Natural killer cell treated with Interleukin-12 subunit alpha and Interleukin-12 subunit beta and Interleukin-15 and Interleukin-18, amount 100 ng/mL, for 72 hours (primary cell): ENCODE measurements at regions not wholly inside any gene's neighbourhood (a gene's known extent, or its start where the extent isn't known, plus 50 kb on each side); places are given as distances from the start of the nearest gene placed in this dataset.

Source experiments
- ATAC-seq, 2 donors: fragments of 150-1000 bp; cut with Tn5 transposase in 1 of 2; sonication (Bioruptor Pico), chemical (Tn5 transposase) in 1 of 2; 2 replicates each; pipeline ENCODE4 v1.10.0; 2021
- DNase-seq: peaks from one replicate; pipeline ENCODE4 v3.0.0; 2022; ENCODE audit warnings: low spot score
- H3K27ac Mint-ChIP-seq, 2 donors: 1 replicate in 1 of 2; 2 replicates in 1 of 2; pipeline ENCODE4 v1.8.0; 2022; ENCODE audit warnings: mixed read lengths in 2 of 2, mild to moderate bottlenecking in 1 of 2, moderate library complexity in 1 of 2
- H3K27me3 Mint-ChIP-seq, 2 donors: 1 replicate in 1 of 2; 2 replicates in 1 of 2; pipeline ENCODE4 v1.8.0; 2022; ENCODE audit warnings: mixed read lengths in 2 of 2
- H3K36me3 Mint-ChIP-seq: one replicate; pipeline ENCODE4 v1.8.0; 2022; ENCODE audit warnings: mixed read lengths
- H3K4me1 Mint-ChIP-seq, 2 donors: 1 replicate in 1 of 2; 2 replicates in 1 of 2; pipeline ENCODE4 v1.8.0; 2022; ENCODE audit warnings: low read depth in 2 of 2, mixed read lengths in 2 of 2, mild to moderate bottlenecking in 1 of 2
- H3K4me3 Mint-ChIP-seq: one replicate; pipeline ENCODE4 v1.8.0; 2022; ENCODE audit warnings: mixed read lengths
- H3K9me3 Mint-ChIP-seq: 2 replicates; pipeline ENCODE4 v1.8.0; 2022; ENCODE audit warnings: mixed read lengths

- H3K27me3 Mint-ChIP-seq: peaks cover 7 to 15% of the 10 kb centered on the region in 2 donors
- DNase-seq: no peak
- H3K4me3 Mint-ChIP-seq: no peak overlapping the region
- H3K36me3 Mint-ChIP-seq: no peaks in the 10 kb centered on the region
- peaks cover 11% of the 10 kb centered on the region for H3K9me3 Mint-ChIP-seq
- ATAC-seq: no peak
- H3K27ac Mint-ChIP-seq: no peak overlapping the region
- no peaks in the 10 kb centered on the region for H3K4me1 Mint-ChIP-seq
Observed at GRCh38 chr18:34583895-34584294, 126.2 kb upstream of the DTNA start.

DNA sequence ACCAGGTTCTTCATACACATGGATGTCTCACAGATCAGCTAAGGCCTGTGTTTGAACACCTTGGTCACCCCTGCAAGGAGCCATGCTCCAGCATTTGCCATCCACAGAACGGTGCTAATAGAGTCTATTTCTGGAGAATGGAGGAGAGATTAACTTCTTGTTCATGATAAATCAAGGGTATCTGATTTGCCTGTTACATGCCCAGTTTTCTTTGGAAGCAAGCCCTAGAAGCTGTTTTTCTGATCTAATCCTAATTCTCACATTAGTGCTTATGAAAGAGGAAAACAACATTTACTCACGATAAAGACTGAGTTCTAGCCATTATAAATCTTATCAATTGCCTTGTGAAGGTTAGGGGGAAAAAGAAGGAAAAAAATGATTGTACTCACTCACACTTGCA, 119.6 kb upstream of the DTNA start:
- ATAC-seq (no peak), DNase-seq (no peak)
- no peaks in the 10 kb centered on the region for H3K4me1 Mint-ChIP-seq
- no peaks in the 10 kb centered on the region for H3K36me3 Mint-ChIP-seq
- H3K27me3 Mint-ChIP-seq: peaks cover 0 to 7% of the 10 kb centered on the region in 2 donors
- H3K9me3 Mint-ChIP-seq: peaks cover 3% of the 10 kb centered on the region
- no peak overlapping the region for H3K4me3 Mint-ChIP-seq
- no peak overlapping the region for H3K27ac Mint-ChIP-seq

DNA sequence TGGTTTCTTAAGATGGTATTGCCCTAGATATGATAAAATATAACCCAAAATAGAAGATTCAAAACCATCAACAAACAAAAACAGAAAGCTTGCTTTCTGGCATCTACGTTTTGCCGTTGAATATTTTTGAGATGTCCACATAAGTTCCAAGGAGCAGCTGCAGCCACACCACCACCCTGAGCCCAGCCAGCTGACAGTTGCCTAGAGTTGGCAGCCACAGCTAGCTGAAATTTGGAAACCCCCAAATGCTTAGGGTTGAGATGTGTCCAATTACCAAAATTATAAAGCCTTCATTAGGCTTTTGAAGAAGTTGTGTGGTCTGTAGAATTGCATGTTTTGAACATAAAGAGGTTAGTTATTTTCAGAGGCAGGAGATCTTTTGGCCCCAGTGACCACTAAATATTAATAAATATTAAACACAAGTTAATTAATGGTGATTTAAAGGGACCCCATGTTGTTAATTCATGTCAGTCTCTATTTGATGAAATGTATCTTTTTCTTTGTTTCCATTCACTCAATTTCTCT, 118.1 kb upstream of the DTNA start:
- Mint-ChIP-seq H3K27me3 (peaks cover 0 to 7% of the 10 kb centered on the region in 2 donors), H3K4me3 (no peak overlapping the region), H3K36me3 (no peaks in the 10 kb centered on the region), H3K4me1 (no peaks in the 10 kb centered on the region), H3K27ac (no peak overlapping the region), H3K9me3 (peaks cover 3% of the 10 kb centered on the region)
- ATAC-seq (no peak), DNase-seq (no peak)

DNA sequence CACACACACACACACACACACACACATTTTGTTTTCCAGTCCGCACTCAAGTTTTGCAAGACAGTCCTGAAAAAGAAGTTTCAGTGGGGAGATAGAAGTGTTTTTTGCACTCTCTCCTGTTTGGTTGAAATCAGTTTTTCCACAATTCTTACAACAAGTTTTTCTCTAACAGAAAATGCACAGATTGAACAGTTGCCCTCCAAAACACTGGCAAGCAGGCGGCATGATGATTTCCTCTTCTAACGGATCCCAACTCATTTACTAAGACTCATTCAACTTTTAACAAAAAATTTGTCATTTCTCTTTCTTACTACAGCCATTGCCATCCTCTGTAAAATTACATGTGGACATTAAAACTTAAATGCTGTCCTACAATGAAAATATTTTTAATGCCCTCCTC, 117.6 kb upstream of the DTNA start:
- Mint-ChIP-seq H3K36me3 (no peaks in the 10 kb centered on the region), H3K27me3 (peaks cover 0 to 11% of the 10 kb centered on the region in 2 donors), H3K4me3 (no peak overlapping the region), H3K4me1 (no peaks in the 10 kb centered on the region), H3K27ac (no peak overlapping the region), H3K9me3 (peaks cover 3% of the 10 kb centered on the region)
- DNase-seq: no peak
- ATAC-seq: no peak

GRCh38 chr18:34592961-34593382, 117.1 kb upstream of the DTNA start:
- Mint-ChIP-seq H3K27me3 (peaks cover 0 to 12% of the 10 kb centered on the region in 2 donors), H3K4me3 (no peak overlapping the region), H3K4me1 (no peaks in the 10 kb centered on the region), H3K27ac (no peak overlapping the region), H3K9me3 (peaks cover 3% of the 10 kb centered on the region), H3K36me3 (no peaks in the 10 kb centered on the region)
- ATAC-seq (no peak), DNase-seq (no peak)

DNA sequence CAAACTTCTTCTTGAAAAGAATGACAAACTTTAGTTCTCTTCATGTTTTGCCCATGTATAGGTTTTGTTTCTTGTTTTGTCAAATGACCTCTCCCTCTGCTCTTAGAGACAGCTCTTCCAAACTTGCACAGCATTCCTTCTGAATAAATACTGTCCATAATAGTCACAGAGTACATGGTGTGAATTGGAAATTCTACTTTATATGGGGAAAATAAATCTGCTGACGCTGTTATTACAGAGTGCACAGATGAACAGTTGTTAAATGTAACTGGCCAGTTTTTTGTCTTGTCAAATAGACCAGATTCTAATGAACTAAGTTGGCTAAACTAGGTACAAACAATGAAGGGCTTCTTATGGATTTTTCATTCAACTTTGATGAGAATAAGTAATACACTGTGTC, 115.8 kb upstream of the DTNA start:
- Mint-ChIP-seq H3K9me3 (no peaks in the 10 kb centered on the region), H3K27me3 (peaks cover 0 to 9% of the 10 kb centered on the region in 2 donors), H3K27ac (no peak overlapping the region), H3K4me1 (no peaks in the 10 kb centered on the region), H3K36me3 (no peaks in the 10 kb centered on the region), H3K4me3 (no peak overlapping the region)
- DNase-seq: no peak
- ATAC-seq: no peak

- Mint-ChIP-seq H3K27ac (no peak overlapping the region), H3K4me1 (no peaks in the 10 kb centered on the region), H3K36me3 (no peaks in the 10 kb centered on the region), H3K9me3 (no peaks in the 10 kb centered on the region), H3K4me3 (no peak overlapping the region), H3K27me3 (peaks cover 0 to 9% of the 10 kb centered on the region in 2 donors)
- ATAC-seq (no peak), DNase-seq (no peak)
Observed at GRCh38 chr18:34595690-34596089, 114.4 kb upstream of the DTNA start.

GRCh38 chr18:34598120-34598635, 111.9 kb upstream of the DTNA start:
- Mint-ChIP-seq H3K4me3 (no peak overlapping the region), H3K27ac (no peak overlapping the region), H3K27me3 (peaks cover 0 to 9% of the 10 kb centered on the region in 2 donors), H3K9me3 (no peaks in the 10 kb centered on the region), H3K36me3 (no peaks in the 10 kb centered on the region), H3K4me1 (no peaks in the 10 kb centered on the region)
- ATAC-seq: no peak
- DNase-seq: no peak

DNA sequence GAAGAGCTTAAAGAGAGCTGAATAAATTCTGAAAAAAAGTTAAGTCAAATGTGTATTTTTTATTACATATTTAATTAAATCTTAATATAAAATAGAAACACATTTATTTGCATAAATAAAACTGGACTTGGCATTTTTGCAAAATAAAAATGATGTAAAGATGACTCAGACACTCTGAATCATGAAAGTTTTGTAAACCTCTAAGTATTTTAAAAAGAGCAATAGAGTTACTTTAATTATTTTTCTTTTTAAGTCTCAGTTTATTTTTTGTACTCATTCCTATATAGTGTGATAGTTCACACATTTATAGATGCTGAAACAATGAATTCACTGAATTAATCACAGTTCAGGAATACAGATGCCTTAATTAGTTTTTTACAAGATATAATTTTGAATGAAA, 109.9 kb upstream of the DTNA start:
- Mint-ChIP-seq H3K27me3 (peaks cover 0 to 4% of the 10 kb centered on the region in 2 donors), H3K4me3 (no peak overlapping the region), H3K27ac (no peak overlapping the region), H3K9me3 (no peaks in the 10 kb centered on the region), H3K4me1 (no peaks in the 10 kb centered on the region), H3K36me3 (no peaks in the 10 kb centered on the region)
- DNase-seq: no peak
- ATAC-seq: no peak

GRCh38 chr18:34600874-34601656, 109.0 kb upstream of the DTNA start:
- no peak overlapping the region for H3K4me3 Mint-ChIP-seq
- H3K36me3 Mint-ChIP-seq: no peaks in the 10 kb centered on the region
- H3K27me3 Mint-ChIP-seq: peaks cover 0 to 4% of the 10 kb centered on the region in 2 donors

GRCh38 chr18:34604591-34604990, 105.5 kb upstream of the DTNA start:
- Mint-ChIP-seq H3K4me1 (no peaks in the 10 kb centered on the region), H3K4me3 (no peak overlapping the region), H3K27ac (no peak overlapping the region), H3K27me3 (peaks cover 5 to 6% of the 10 kb centered on the region in 2 donors), H3K36me3 (no peaks in the 10 kb centered on the region), H3K9me3 (no peaks in the 10 kb centered on the region)
- DNase-seq: no peak
- ATAC-seq: no peak

More at GRCh38 chr18:34600874-34601656, 109.0 kb upstream of the DTNA start:
- H3K9me3 Mint-ChIP-seq: no peaks in the 10 kb centered on the region
- no peaks in the 10 kb centered on the region for H3K4me1 Mint-ChIP-seq
- no peak for ATAC-seq
- no peak overlapping the region for H3K27ac Mint-ChIP-seq
- no peak for DNase-seq

GRCh38 chr18:34606851-34607250, 103.2 kb upstream of the DTNA start:
- Mint-ChIP-seq H3K9me3 (no peaks in the 10 kb centered on the region), H3K4me1 (no peaks in the 10 kb centered on the region), H3K27ac (no peak overlapping the region), H3K36me3 (no peaks in the 10 kb centered on the region), H3K27me3 (peaks cover 5 to 6% of the 10 kb centered on the region in 2 donors), H3K4me3 (no peak overlapping the region)
- ATAC-seq (no peak), DNase-seq (no peak)

- Mint-ChIP-seq H3K4me1 (no peaks in the 10 kb centered on the region), H3K27ac (no peak overlapping the region), H3K9me3 (no peaks in the 10 kb centered on the region), H3K4me3 (no peak overlapping the region), H3K27me3 (peaks cover 5 to 6% of the 10 kb centered on the region in 2 donors), H3K36me3 (no peaks in the 10 kb centered on the region)
- DNase-seq (no peak), ATAC-seq (no peak)
Observed at GRCh38 chr18:34608064-34608463, 102.0 kb upstream of the DTNA start.

DNA sequence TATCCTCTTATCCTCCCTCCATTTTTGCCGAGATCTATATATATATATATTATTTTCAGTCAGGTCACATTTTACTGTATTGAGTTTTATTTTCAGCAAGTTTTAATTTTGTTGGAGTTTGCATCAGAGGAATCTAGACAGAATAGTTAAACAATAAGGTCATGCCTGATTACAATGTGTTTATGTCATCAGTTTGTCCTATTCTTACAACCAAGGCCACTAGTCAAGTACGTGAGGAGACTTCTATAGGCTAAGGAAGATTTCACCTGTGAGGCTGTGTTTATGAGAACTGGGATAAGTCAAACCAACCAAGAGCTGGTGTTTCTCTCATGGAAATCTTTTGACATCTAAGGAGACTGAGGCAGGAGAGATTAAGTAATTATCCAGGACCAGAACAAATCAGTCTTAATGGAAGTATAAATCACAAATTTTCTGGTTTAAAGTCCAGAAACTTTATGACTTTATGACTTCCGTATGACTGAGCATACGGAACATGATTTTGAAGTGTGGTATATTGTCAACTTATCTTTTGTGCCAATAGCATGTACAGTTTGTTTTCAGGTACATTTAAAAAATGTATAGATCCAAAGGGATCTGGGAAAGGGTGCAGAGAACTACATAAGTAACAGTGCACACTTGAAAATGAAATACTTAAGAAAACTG, 100.0 kb upstream of the DTNA start:
- Mint-ChIP-seq H3K36me3 (no peaks in the 10 kb centered on the region), H3K27me3 (peaks cover 5 to 6% of the 10 kb centered on the region in 2 donors), H3K4me1 (no peaks in the 10 kb centered on the region), H3K4me3 (no peak overlapping the region), H3K27ac (no peak overlapping the region), H3K9me3 (peaks cover 3% of the 10 kb centered on the region)
- no peak for DNase-seq
- ATAC-seq: no peak
